ENCODE measurements at regions not wholly inside any gene's neighbourhood (a gene's known extent, or its start where the extent isn't known, plus 50 kb on each side); places are given as distances from the start of the nearest gene placed in this dataset.

- H3K9me3 ChIP-seq: no peaks in the 10 kb centered on the region
- H3K4me1 ChIP-seq: no peaks in the 10 kb centered on the region
- H3K9ac ChIP-seq: no peak overlapping the region
- H3K4me2 ChIP-seq: no peak overlapping the region
- H4K20me1 ChIP-seq: no peaks in the 10 kb centered on the region
- no peak for TF ChIP-seq Cebpa-rat (IDR thresholded peaks at IDR 0.05)
- no peak overlapping the region for H3K27ac ChIP-seq
- H3K4me3 ChIP-seq: no peak overlapping the region
- H3K27me3 ChIP-seq: no peaks in the 10 kb centered on the region
- no peaks in the 10 kb centered on the region for H3K36me3 ChIP-seq
These were observed 306.0 kb downstream of the RNF144B start for GRCh38 chr6:18692929-18693685.

- Histone ChIP-seq H3K4me2 (no peak overlapping the region), H3K36me3 (no peaks in the 10 kb centered on the region), H3K9me3 (no peaks in the 10 kb centered on the region), H3K9ac (no peak overlapping the region), H3K4me3 (no peak overlapping the region), H3K4me1 (no peaks in the 10 kb centered on the region), H3K27ac (no peak overlapping the region), H4K20me1 (no peaks in the 10 kb centered on the region), H3K27me3 (no peaks in the 10 kb centered on the region)
- TF ChIP-seq Cebpa-rat (IDR thresholded peaks at IDR 0.05): no peak
These were observed 306.7 kb downstream of the RNF144B start for GRCh38 chr6:18693881-18694280.

- H3K36me3 ChIP-seq: no peaks in the 10 kb centered on the region
- H3K27me3 ChIP-seq: no peaks in the 10 kb centered on the region
- no peaks in the 10 kb centered on the region for H4K20me1 ChIP-seq
- H3K4me2 ChIP-seq: no peak overlapping the region
- no peaks in the 10 kb centered on the region for H3K9me3 ChIP-seq
- no peak overlapping the region for H3K9ac ChIP-seq
- TF ChIP-seq Cebpa-rat (IDR thresholded peaks at IDR 0.05): no peak
- no peak overlapping the region for H3K4me3 ChIP-seq
- H3K27ac ChIP-seq: no peak overlapping the region
- no peaks in the 10 kb centered on the region for H3K4me1 ChIP-seq
These were observed 316.4 kb downstream of the RNF144B start for GRCh38 chr6:18703546-18703945.

- no peaks in the 10 kb centered on the region for H3K9me3 ChIP-seq
- H3K4me1 ChIP-seq: no peaks in the 10 kb centered on the region
- no peak overlapping the region for H3K4me2 ChIP-seq
- H3K4me3 ChIP-seq: no peak overlapping the region
- no peaks in the 10 kb centered on the region for H3K36me3 ChIP-seq
- H4K20me1 ChIP-seq: no peaks in the 10 kb centered on the region
- H3K27ac ChIP-seq: no peak overlapping the region
- H3K27me3 ChIP-seq: no peaks in the 10 kb centered on the region
- H3K9ac ChIP-seq: no peak overlapping the region
- TF ChIP-seq Cebpa-rat (IDR thresholded peaks at IDR 0.05): no peak
These were observed 320.7 kb downstream of the RNF144B start for GRCh38 chr6:18707714-18708439.

- no peak for TF ChIP-seq Cebpa-rat (IDR thresholded peaks at IDR 0.05)
- Histone ChIP-seq H3K4me3 (no peak overlapping the region), H3K9ac (no peak overlapping the region), H3K27me3 (no peaks in the 10 kb centered on the region), H4K20me1 (no peaks in the 10 kb centered on the region), H3K36me3 (no peaks in the 10 kb centered on the region), H3K4me1 (no peaks in the 10 kb centered on the region), H3K9me3 (no peaks in the 10 kb centered on the region), H3K4me2 (no peak overlapping the region), H3K27ac (no peak overlapping the region)
These were observed 325.4 kb downstream of the RNF144B start for GRCh38 chr6:18712595-18712994.

GRCh38 chr6:18720075-18720474 is 332.9 kb downstream of the RNF144B start:
- Histone ChIP-seq H3K9me3 (no peaks in the 10 kb centered on the region), H3K9ac (no peak overlapping the region), H3K4me3 (no peak overlapping the region), H3K4me1 (no peaks in the 10 kb centered on the region), H3K36me3 (no peaks in the 10 kb centered on the region), H3K27ac (no peak overlapping the region), H3K4me2 (no peak overlapping the region), H3K27me3 (no peaks in the 10 kb centered on the region), H4K20me1 (no peaks in the 10 kb centered on the region)
- no peak for TF ChIP-seq Cebpa-rat (IDR thresholded peaks at IDR 0.05)

- Histone ChIP-seq H3K4me2 (no peak overlapping the region), H4K20me1 (no peaks in the 10 kb centered on the region), H3K27ac (no peak overlapping the region), H3K36me3 (no peaks in the 10 kb centered on the region), H3K9me3 (no peaks in the 10 kb centered on the region), H3K4me3 (no peak overlapping the region), H3K4me1 (no peaks in the 10 kb centered on the region), H3K27me3 (no peaks in the 10 kb centered on the region), H3K9ac (no peak overlapping the region)
- TF ChIP-seq Cebpa-rat (IDR thresholded peaks at IDR 0.05): no peak
These were observed 336.9 kb downstream of the RNF144B start for GRCh38 chr6:18724056-18724455.

GRCh38 chr6:18725449-18725848 is 338.3 kb downstream of the RNF144B start:
- Histone ChIP-seq H3K27ac (no peak overlapping the region), H3K4me2 (no peak overlapping the region), H3K4me1 (no peaks in the 10 kb centered on the region), H4K20me1 (no peaks in the 10 kb centered on the region), H3K36me3 (no peaks in the 10 kb centered on the region), H3K9me3 (no peaks in the 10 kb centered on the region), H3K4me3 (no peak overlapping the region), H3K9ac (no peak overlapping the region), H3K27me3 (no peaks in the 10 kb centered on the region)
- TF ChIP-seq Cebpa-rat (IDR thresholded peaks at IDR 0.05): no peak

- TF ChIP-seq Cebpa-rat (IDR thresholded peaks at IDR 0.05): no peak
- Histone ChIP-seq H3K9me3 (no peaks in the 10 kb centered on the region), H3K4me3 (no peak overlapping the region), H3K9ac (no peak overlapping the region), H3K36me3 (no peaks in the 10 kb centered on the region), H3K4me1 (no peaks in the 10 kb centered on the region), H3K27ac (no peak overlapping the region), H3K4me2 (no peak overlapping the region), H3K27me3 (no peaks in the 10 kb centered on the region), H4K20me1 (no peaks in the 10 kb centered on the region)
These were observed 346.9 kb downstream of the RNF144B start for GRCh38 chr6:18733921-18734550.

- Histone ChIP-seq H3K27me3 (no peaks in the 10 kb centered on the region), H4K20me1 (no peaks in the 10 kb centered on the region), H3K36me3 (no peaks in the 10 kb centered on the region), H3K4me3 (no peak overlapping the region), H3K4me1 (no peaks in the 10 kb centered on the region), H3K9ac (no peak overlapping the region), H3K27ac (no peak overlapping the region), H3K9me3 (no peaks in the 10 kb centered on the region), H3K4me2 (no peak overlapping the region)
- no peak for TF ChIP-seq Cebpa-rat (IDR thresholded peaks at IDR 0.05)
These were observed 354.6 kb downstream of the RNF144B start for GRCh38 chr6:18741741-18742140.
